GM10847 (cell line): ENCODE measurements at regions not wholly inside any gene's neighbourhood (a gene's known extent, or its start where the extent isn't known, plus 50 kb on each side); places are given as distances from the start of the nearest gene placed in this dataset.

Source experiments
- POLR2A ChIP-seq: IDR thresholded peaks from 2 replicates; pipeline ENCODE4 v1.6.1; 2011; ENCODE audit not compliant: insufficient read length; ENCODE audit errors: extremely low read depth

GRCh38 chr2:133936601-133937000 lies 317.3 kb upstream of the MGAT5 start:
- no peak for TF ChIP-seq POLR2A

GRCh38 chr2:133937669-133938068 lies 316.2 kb upstream of the MGAT5 start:
- TF ChIP-seq POLR2A, result no peak

- TF ChIP-seq POLR2A, result no peak
These were observed 313.7 kb upstream of the MGAT5 start for GRCh38 chr2:133940134-133940533.

- no peak for TF ChIP-seq POLR2A
These were observed 312.2 kb upstream of the MGAT5 start for GRCh38 chr2:133941666-133942065.

GRCh38 chr2:133942398-133942797 lies 311.5 kb upstream of the MGAT5 start:
- TF ChIP-seq POLR2A, result no peak

- TF ChIP-seq POLR2A, result no peak
These were observed 310.8 kb upstream of the MGAT5 start for GRCh38 chr2:133943108-133943507.

- no peak for TF ChIP-seq POLR2A
These were observed 308.8 kb upstream of the MGAT5 start for GRCh38 chr2:133945089-133945488.

- no peak for TF ChIP-seq POLR2A
These were observed 306.8 kb upstream of the MGAT5 start for GRCh38 chr2:133947057-133947456.

- no peak for TF ChIP-seq POLR2A
These were observed 305.1 kb upstream of the MGAT5 start for GRCh38 chr2:133948610-133949290.

- no peak for TF ChIP-seq POLR2A
These were observed 304.3 kb upstream of the MGAT5 start for GRCh38 chr2:133949595-133949994.

- TF ChIP-seq POLR2A, result no peak
These were observed 302.7 kb upstream of the MGAT5 start for GRCh38 chr2:133951209-133951608.

GRCh38 chr2:133952420-133952819 lies 301.5 kb upstream of the MGAT5 start:
- TF ChIP-seq POLR2A, result no peak

GRCh38 chr2:133952896-133953295 lies 301.0 kb upstream of the MGAT5 start:
- TF ChIP-seq POLR2A, result no peak

GRCh38 chr2:133953524-133953923 lies 300.3 kb upstream of the MGAT5 start:
- TF ChIP-seq POLR2A, result no peak

GRCh38 chr2:133954636-133955035 lies 299.2 kb upstream of the MGAT5 start:
- TF ChIP-seq POLR2A, result no peak

- TF ChIP-seq POLR2A, result no peak
These were observed 298.7 kb upstream of the MGAT5 start for GRCh38 chr2:133955169-133955568.

GRCh38 chr2:133956434-133956935 lies 297.4 kb upstream of the MGAT5 start:
- no peak for TF ChIP-seq POLR2A
